Adrenal gland (tissue), 5 donors: ENCODE measurements at regions not wholly inside any gene's neighbourhood (a gene's known extent, or its start where the extent isn't known, plus 50 kb on each side); places are given as distances from the start of the nearest gene placed in this dataset.

Experiments
- POLR2A ChIP-seq, 2 donors: fragments of 450-650 bp; IDR thresholded peaks; one replicate each; pipeline ENCODE4 v1.6.1; 2017; ENCODE audit warnings: antibody characterized with exemption in 2 of 2, mild to moderate bottlenecking in 2 of 2, moderate library complexity in 1 of 2
- TF ChIP-seq, protein P1 (sequence below), 6 experiments: fragments of 450-650 bp in 4 of 6; fragments of 200-600 bp in 2 of 6; sonication (generic) in 1 of 6; IDR thresholded peaks; 1 replicate in 5 of 6; 2 replicates in 1 of 6; pipeline versions ENCODE4 v1.5.1 to v1.8.0; 2016 to 2021; ENCODE audit warnings: antibody characterized with exemption in 6 of 6, mild to moderate bottlenecking in 2 of 6, moderate library complexity in 1 of 6
- donor health status: DM: no; HTN: no; CAD: no.

GRCh38 chr13:91079176-91079575 lies 268.3 kb upstream of the MIR17HG start:
- no peak for TF ChIP-seq POLR2A (IDR thresholded peaks at IDR 0.05)
- TF ChIP-seq, protein P1, sequence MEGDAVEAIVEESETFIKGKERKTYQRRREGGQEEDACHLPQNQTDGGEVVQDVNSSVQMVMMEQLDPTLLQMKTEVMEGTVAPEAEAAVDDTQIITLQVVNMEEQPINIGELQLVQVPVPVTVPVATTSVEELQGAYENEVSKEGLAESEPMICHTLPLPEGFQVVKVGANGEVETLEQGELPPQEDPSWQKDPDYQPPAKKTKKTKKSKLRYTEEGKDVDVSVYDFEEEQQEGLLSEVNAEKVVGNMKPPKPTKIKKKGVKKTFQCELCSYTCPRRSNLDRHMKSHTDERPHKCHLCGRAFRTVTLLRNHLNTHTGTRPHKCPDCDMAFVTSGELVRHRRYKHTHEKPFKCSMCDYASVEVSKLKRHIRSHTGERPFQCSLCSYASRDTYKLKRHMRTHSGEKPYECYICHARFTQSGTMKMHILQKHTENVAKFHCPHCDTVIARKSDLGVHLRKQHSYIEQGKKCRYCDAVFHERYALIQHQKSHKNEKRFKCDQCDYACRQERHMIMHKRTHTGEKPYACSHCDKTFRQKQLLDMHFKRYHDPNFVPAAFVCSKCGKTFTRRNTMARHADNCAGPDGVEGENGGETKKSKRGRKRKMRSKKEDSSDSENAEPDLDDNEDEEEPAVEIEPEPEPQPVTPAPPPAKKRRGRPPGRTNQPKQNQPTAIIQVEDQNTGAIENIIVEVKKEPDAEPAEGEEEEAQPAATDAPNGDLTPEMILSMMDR (IDR thresholded peaks at IDR 0.05): no peak
